H1 (cell line): ENCODE measurements at regions not wholly inside any gene's neighbourhood (a gene's known extent, or its start where the extent isn't known, plus 50 kb on each side); places are given as distances from the start of the nearest gene placed in this dataset.

ENCODE experiments used
- ASH2L ChIP-seq: fragments of 200-600, 300-600 bp; sonication (generic); IDR thresholded peaks from one replicate; pipeline ENCODE4 v1.7.1; 2017; ENCODE audit warnings: low read length
- BCL11A ChIP-seq, 2 experiments: IDR thresholded peaks; one replicate each; pipeline ENCODE4 v1.6.1; 2011; ENCODE audit warnings: low read depth in 2 of 2, low read length in 2 of 2, mild to moderate bottlenecking in 2 of 2
- CHD2 ChIP-seq: IDR thresholded peaks from 2 replicates; pipeline ENCODE4 v1.6.1; 2012; ENCODE audit warnings: low read length, improper control_type of control experiment
- EGR1 ChIP-seq: IDR thresholded peaks from 2 replicates; pipeline ENCODE4 v1.6.1; 2011; ENCODE audit warnings: low read depth, low read length, borderline replicate concordance
- EP300 ChIP-seq, 2 experiments: IDR thresholded peaks; 1 replicate in 1 of 2; 2 replicates in 1 of 2; pipeline ENCODE4 v1.6.1; 2011 to 2012; ENCODE audit warnings: low read depth in 2 of 2, low read length in 2 of 2, mild to moderate bottlenecking in 2 of 2, borderline replicate concordance in 1 of 2, inconsistent platforms in 1 of 2, moderate library complexity in 1 of 2
- GABPA ChIP-seq: IDR thresholded peaks from 2 replicates; pipeline ENCODE4 v1.6.1; 2011; ENCODE audit warnings: mild to moderate bottlenecking, low read length, moderate library complexity, borderline replicate concordance; ENCODE audit not compliant: insufficient read depth
- JUND ChIP-seq: IDR thresholded peaks from 2 replicates; pipeline ENCODE4 v1.6.1; 2011; ENCODE audit warnings: mild to moderate bottlenecking, improper control_type of control experiment, low read length
- MAFK ChIP-seq: IDR thresholded peaks from 2 replicates; pipeline ENCODE4 v1.6.1; 2012; ENCODE audit warnings: low read depth, mild to moderate bottlenecking, improper control_type of control experiment, low read length
- RFX5 ChIP-seq: IDR thresholded peaks from 2 replicates; pipeline ENCODE4 v1.6.1; 2011; ENCODE audit warnings: low read depth, low read length, improper control_type of control experiment, borderline replicate concordance
- RXRA ChIP-seq: IDR thresholded peaks from 2 replicates; pipeline ENCODE4 v1.6.1; 2011; ENCODE audit warnings: low read depth, mild to moderate bottlenecking, low read length, moderate library complexity; ENCODE audit not compliant: insufficient read depth
- SP4 ChIP-seq: IDR thresholded peaks from 2 replicates; pipeline ENCODE4 v1.6.1; 2012; ENCODE audit warnings: low read length, inconsistent platforms
- TAF7 ChIP-seq: optimal IDR thresholded peaks from 2 replicates; pipeline ENCODE3; 2011; ENCODE audit warnings: low read depth, mild to moderate bottlenecking, inconsistent platforms, low read length, moderate library complexity, borderline replicate concordance
- YY1 ChIP-seq: IDR thresholded peaks from 2 replicates; pipeline ENCODE4 v1.6.1; 2011; ENCODE audit warnings: low read depth, mild to moderate bottlenecking, low read length
- TF ChIP-seq, protein P1 (sequence below): IDR thresholded peaks from 2 replicates; pipeline ENCODE4 v1.6.1; 2012; ENCODE audit warnings: inconsistent platforms
- TF ChIP-seq, protein P2 (sequence below): IDR thresholded peaks from 2 replicates; pipeline ENCODE4 v1.6.1; 2011; ENCODE audit warnings: low read depth, mild to moderate bottlenecking, low read length; ENCODE audit not compliant: insufficient read depth
- TF ChIP-seq, protein P3 (sequence below): IDR thresholded peaks from 2 replicates; pipeline ENCODE4 v1.6.1; 2012; ENCODE audit warnings: inconsistent platforms
- TF ChIP-seq, protein P4 (sequence below): IDR thresholded peaks from 2 replicates; pipeline ENCODE4 v1.6.1; 2011; ENCODE audit warnings: low read length, improper control_type of control experiment

DNA sequence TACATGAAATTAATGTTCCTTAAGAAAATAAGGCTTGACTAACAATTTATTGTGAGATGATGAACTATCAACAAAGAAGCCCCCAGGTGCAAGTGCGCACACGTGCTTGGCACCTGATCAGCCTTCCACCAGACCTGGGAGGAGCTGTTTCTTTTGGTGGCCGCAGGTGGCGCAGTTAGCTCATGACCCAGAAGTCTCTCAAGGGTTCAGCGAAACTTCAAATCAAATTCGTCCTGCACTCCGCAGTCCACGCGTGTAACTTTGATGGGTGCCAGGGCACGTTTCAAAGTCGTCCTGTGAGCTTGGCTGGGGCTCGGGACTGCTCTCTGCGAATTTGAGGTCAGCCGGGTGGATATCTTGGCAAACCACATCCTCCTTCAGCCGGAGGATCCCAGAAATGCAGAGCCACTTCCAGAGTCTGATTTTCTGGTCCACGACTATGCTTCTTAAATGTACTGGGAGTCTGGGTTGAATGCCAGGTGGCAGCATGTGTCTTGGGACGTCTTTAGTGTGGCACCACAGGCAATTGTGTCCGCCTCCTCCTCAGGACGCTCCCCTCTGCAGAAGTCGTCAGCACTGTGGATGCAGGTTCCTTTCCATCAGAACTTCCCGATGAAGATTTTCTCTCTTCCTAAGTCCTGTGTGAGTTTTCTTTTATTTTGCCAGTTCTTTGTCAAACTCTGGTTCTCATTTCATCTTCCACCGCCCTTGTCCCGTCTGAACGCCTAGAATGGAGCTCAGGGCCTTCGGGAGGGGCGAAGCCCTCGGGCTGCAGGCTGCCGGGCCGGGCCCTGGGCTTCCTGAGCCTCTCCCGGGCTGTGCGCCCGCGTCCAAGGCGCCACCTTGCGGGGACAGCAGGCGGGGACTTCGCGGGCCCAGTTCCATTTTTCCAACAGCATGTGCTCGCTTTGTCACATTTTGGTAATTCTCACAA, 61.3 kb upstream of the RAPGEF4 start (continued):
- TF ChIP-seq, protein P1, sequence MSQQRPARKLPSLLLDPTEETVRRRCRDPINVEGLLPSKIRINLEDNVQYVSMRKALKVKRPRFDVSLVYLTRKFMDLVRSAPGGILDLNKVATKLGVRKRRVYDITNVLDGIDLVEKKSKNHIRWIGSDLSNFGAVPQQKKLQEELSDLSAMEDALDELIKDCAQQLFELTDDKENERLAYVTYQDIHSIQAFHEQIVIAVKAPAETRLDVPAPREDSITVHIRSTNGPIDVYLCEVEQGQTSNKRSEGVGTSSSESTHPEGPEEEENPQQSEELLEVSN: peak; percentile 87
- TF ChIP-seq SP4 (no peak), TAF7 (no peak), ASH2L (no peak), YY1 (0 out of 2 replicates have a peak, but pooled peaks have one; percentile 39), JUND (no peak), RXRA (no peak), RFX5 (no peak), EGR1 (no peak), GABPA (no peak), EP300 (IDR thresholded peaks at IDR 0.05; ENCODE audit: borderline replicate concordance in 1 of 2, low read depth in 2 of 2, low read length in 2 of 2) (no peak), CHD2 (no peak), BCL11A (IDR thresholded peaks at IDR 0.05; ENCODE audit: low read depth in 2 of 2, low read length in 2 of 2) (no peak), MAFK (no peak)
- TF ChIP-seq, protein P2, sequence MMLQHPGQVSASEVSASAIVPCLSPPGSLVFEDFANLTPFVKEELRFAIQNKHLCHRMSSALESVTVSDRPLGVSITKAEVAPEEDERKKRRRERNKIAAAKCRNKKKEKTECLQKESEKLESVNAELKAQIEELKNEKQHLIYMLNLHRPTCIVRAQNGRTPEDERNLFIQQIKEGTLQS: no peak
- TF ChIP-seq, protein P3, sequence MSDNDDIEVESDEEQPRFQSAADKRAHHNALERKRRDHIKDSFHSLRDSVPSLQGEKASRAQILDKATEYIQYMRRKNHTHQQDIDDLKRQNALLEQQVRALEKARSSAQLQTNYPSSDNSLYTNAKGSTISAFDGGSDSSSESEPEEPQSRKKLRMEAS: peak; percentile 80
- TF ChIP-seq, protein P4, sequence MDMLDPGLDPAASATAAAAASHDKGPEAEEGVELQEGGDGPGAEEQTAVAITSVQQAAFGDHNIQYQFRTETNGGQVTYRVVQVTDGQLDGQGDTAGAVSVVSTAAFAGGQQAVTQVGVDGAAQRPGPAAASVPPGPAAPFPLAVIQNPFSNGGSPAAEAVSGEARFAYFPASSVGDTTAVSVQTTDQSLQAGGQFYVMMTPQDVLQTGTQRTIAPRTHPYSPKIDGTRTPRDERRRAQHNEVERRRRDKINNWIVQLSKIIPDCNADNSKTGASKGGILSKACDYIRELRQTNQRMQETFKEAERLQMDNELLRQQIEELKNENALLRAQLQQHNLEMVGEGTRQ: 0 out of 2 replicates have a peak, but pooled peaks have one; percentile 13
